Right renal cortex interstitium (tissue), 3 donors: ENCODE measurements at regions not wholly inside any gene's neighbourhood (a gene's known extent, or its start where the extent isn't known, plus 50 kb on each side); places are given as distances from the start of the nearest gene placed in this dataset.

Source experiments
- DNase-seq, 3 donors: peaks; one replicate each; pipeline ENCODE4 v3.0.0-alpha.2; 2013; ENCODE audit warnings: low read depth in 3 of 3, low spot score in 2 of 3

DNA sequence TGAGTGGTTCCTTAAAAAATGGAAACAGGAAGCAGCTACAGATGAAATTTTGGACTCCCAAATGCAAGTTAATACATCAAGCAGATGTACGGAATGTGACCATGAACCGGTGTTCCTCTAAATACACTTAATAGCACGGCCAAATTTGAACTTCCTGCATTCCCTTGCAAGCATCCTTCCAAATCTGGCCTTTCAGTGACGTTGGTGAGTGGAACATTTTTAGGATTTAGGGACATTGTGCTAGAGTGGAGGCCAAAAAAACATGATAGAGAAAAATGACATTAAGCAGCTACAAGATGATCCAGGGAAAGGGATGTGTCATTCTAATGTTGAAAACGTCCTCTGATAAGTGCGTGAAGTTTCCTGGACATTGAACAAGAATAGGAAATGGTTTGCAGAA, 62.1 kb downstream of the CTAGE1 start:
- DNase-seq = no peak

DNA sequence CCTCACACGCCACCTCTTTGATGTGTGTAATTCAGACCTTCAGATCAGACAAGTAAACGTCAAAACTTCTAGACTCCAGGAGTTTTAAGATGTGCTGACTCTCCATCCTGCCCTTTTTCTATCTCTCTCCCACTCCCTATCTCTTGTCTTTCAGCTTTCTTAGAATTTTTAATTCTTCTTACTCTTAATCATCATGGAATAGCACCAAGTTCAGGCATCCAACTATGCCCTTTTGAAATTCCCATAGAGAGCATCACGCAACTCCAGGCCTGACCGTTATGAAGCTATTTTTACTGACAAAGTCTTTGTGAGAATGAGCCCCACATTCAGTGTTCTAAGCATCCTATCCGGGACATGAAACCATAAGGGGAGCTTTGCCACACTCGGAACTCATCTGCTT, 62.6 kb downstream of the CTAGE1 start:
- no peak for DNase-seq

DNA sequence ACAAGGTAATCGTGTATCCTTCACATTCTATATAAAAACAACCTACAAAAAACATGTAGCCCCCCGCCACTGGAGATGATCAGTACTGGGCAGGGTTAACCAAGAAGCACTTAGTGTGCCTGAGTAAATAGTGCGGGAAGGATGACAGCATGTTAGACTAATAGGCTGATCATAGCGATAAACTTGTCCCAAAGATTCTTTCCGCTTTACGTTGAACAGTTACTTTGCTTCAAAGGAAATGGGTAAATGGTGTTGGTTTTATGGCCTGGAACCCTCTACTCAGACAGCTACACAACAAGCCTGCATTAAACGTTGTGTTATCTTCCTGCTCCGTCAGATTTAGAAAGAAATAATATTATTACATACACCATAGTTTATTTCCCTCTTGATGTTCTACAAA, 67.7 kb downstream of the CTAGE1 start:
- no peak for DNase-seq

DNA sequence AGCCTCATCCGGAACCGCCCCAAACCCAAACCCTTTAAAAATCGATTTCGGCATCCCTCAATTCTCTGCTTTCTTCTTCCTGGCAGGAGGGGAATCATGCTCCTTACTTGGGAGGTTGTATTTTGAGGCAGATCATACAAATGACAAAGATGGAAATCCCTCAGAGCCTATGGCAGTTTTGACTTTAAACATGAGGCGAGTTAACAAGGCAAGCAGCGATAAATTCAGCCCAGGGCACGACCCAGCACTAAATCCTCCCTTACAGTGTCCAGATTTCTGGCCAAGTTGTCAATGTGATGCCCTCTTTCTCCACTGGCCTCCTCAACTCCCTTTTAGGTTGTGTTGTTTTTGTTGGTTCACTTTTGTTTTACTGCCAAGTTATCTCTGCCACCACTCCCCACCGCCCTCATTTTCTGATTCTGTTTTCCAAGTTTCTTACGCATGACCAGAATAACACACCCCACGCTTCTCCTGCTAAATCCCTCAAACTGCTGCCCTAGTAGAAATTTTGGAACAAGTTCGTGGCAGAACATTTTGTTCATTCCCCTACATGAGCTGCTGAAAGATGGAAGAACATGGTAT, 68.3 kb downstream of the CTAGE1 start:
- peak in 2 of 3 donors; percentile 36 to 47 for DNase-seq

DNA sequence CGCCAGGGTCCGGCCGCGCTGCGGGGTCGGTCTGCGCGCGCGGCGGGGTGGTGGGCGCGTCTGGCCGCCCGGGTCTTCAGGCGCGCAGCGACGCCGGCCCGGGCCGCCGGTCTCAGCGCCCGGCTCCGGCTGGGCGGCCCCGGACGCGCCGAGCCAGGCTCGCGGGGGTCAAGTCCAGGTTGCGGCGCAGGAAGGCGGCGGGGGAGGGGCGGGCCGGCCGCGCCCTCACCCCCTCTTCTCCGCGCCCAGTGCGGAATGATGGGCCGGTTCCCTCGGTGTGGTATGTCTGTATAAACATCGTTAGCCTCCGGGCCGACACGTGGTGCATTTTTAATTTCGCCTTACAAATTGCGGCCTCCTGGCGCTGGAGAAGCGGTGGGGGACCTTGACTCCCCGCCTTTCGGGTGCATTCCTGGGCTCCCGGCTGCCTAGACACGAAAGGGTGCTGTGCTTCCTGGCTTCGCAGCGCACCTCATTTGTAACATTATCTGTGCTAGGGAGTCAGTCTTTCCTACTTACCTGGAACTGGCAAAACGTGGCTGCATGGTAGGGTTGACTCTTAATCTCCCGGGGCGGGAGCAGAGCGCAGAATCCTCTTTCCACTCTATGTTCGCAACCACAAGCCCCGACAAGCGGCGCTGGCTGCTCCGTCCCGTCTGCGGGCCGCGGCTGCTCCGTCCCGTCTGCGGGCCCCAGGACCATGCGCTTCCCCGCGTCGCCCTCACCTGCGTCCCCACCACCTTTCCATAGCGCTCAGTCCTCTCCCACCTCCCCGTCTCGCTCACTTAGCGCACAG, 69.0 kb downstream of the CTAGE1 start:
- DNase-seq = no peak

- no peak for DNase-seq
Observed at GRCh38 chr18:22347606-22348511, 69.9 kb downstream of the CTAGE1 start.

GRCh38 chr18:22346953-22347605, 70.6 kb downstream of the CTAGE1 start:
- no peak for DNase-seq

DNA sequence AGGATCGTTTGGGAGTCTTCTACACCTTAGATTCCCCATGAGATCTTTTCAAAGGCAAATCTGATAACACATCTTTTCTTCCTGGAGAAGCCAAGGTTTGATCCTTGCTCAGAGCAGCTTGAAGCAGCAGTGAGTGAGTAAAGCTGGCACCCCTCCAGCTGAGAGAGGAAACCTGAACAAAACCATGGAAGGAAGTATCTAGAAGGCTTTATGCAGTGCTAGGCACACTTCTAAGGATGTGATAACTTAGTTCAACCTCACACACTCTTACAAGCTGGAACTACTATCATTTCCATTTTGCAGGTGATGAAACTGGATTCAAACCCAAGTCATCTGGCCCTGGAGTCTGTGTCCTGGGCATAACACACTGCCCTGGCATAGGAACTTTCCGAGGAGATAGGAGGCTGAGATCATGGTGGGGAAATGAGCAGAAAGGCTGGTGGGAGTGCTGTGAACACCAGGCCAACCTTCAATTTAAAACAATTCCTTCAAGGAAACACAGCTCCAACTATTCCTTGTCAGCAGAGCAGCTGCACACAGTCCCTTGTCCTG, 71.2 kb downstream of the CTAGE1 start:
- DNase-seq = no peak

DNA sequence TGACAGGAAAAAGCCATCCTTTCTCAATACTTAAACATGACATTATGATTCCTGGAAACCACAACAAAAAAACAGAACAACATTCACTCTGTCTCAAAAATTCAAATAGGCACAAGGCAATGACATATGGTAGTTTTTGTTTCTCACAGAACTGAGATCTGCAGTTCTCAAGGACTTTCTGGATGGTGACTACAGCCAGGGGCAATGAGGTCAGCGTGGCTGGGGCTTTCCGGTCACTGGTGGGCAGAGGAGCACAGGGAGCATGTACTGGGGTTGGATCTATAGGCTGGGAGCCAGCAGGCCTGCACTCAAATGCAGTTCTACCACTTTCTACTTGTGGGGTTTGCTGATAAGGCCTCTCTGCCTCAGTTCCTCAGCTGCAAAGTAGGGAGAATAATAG, 72.0 kb downstream of the CTAGE1 start:
- no peak for DNase-seq

- no peak for DNase-seq
Observed at GRCh38 chr18:22344908-22345670, 72.6 kb downstream of the CTAGE1 start.

DNA sequence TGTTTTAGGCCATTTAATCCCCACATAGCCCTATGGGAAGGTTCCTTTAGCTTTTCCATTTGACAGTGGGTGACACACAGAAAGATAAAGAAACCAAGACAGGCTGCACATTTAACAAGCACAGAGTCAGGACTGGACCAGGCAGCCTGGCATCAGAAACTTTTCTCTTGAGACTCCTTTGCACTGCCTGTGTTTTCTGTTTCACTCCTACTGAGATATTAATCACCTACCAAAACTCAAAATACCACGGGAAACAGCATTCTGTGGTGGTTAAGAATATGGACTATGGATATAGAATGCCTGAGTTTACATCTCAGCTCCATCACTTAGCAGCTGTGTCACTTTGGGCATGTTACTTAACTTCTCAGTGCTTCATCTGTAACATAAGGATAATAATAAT, 73.3 kb downstream of the CTAGE1 start:
- no peak for DNase-seq

- no peak for DNase-seq
Observed at GRCh38 chr18:22343613-22344012, 74.1 kb downstream of the CTAGE1 start.

DNA sequence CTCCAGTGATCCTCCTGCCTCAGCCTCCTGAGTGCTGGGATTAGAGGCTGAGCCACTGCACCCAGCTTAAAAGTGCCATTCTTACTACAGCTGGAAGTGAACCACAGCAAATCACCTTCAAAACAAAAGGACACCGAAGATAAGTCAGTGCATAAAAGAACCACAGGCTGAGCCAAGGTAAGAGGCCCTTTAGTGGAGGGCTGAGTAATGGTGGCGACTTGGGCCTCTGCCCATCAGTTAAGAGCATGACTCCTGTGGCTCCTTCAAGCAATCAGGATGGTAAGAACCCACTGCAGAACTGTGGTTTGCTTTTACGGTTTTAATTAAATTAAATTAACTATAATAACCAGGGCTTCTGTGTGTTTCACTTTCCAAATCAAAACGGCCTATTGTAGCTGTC, 75.1 kb downstream of the CTAGE1 start:
- DNase-seq = no peak

GRCh38 chr18:22340331-22340730, 77.4 kb downstream of the CTAGE1 start:
- no peak for DNase-seq

DNA sequence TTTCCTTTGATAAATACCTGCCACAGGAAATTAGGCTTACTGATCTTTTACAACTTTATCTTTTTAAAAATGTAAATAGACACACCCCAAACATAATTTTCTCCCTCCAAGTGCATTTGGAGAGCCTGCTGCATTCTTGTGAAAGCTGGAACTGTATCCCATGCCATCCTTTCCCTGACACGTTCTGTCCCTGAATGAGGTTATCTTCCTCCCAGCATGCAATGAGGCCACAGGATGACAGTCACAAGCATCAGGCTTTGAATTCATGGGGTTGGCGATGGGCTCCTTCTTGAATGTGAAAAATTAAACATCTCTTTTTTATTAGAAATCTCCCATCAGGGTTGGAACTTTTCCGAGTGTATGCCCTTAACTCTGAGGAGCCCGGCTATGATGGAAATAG, 77.8 kb downstream of the CTAGE1 start:
- no peak for DNase-seq

- DNase-seq = no peak
Observed at GRCh38 chr18:22337833-22338232, 79.9 kb downstream of the CTAGE1 start.

DNA sequence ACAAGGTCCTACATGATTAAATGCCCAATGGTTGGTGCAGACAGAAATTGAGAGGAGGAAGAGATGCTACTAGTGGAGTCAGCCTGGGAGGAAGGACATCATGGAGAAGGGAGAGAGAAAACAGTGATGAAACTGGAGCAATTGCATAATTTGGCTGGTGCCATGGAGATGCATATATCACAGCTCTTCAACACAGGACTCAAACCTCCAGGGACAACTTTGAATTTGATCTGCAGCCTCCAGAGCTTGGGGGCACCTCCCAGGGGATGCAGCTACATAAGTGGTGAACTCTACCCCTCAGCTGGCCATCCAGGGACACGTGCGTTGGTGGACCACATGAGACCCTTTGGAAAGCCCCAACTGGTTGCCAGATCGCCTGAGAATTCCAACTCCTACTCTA, 80.4 kb downstream of the CTAGE1 start:
- no peak for DNase-seq

DNA sequence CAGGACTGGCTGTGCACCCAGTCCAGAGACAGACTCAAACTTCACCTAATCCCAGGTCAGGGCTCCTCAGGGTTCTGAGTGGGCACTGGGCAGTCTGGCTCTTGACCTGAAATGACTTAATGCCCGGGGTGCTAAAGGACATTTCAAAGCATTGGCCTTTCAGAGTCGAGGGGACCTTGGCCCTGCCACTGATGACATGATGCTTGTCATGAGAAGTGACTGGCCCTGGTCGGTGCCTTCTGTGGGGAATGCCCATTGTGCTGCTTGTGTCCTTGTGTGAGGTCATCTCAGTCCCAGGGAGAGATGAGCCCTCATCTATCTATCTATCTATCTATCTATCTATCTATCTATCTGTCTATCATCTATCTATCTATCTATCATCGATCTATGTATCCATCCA, 81.3 kb downstream of the CTAGE1 start:
- DNase-seq = no peak

- no peak for DNase-seq
Observed at GRCh38 chr18:22335731-22336198, 82.0 kb downstream of the CTAGE1 start.

GRCh38 chr18:22334567-22334966, 83.1 kb downstream of the CTAGE1 start:
- no peak for DNase-seq
